Esophagus muscularis mucosa (tissue), 4 donors: ENCODE measurements at regions not wholly inside any gene's neighbourhood (a gene's known extent, or its start where the extent isn't known, plus 50 kb on each side); places are given as distances from the start of the nearest gene placed in this dataset.

ENCODE experiments used
- DNase-seq: peaks from one replicate; pipeline ENCODE4 v3.0.0-alpha.2; 2017; ENCODE audit errors: extremely low spot score
- H3K27ac ChIP-seq, 4 donors: fragments of 200-600 bp; sonication (generic); replicated peaks in 1 of 4; 1 replicate in 3 of 4; 2 replicates in 1 of 4; pipeline ENCODE4 v1.5.1; 2016 to 2019; ENCODE audit warnings: mild to moderate bottlenecking in 1 of 4
- H3K27me3 ChIP-seq, 4 donors: fragments of 200-600 bp; sonication (generic); one replicate each; pipeline versions ENCODE4 v1.5.1 to v1.6.0; 2016 to 2019
- H3K36me3 ChIP-seq, 4 donors: fragments of 200-600 bp; sonication (generic); one replicate each; pipeline ENCODE4 v1.5.1; 2016 to 2019
- H3K4me1 ChIP-seq, 4 donors: fragments of 200-600 bp; sonication (generic); one replicate each; pipeline ENCODE4 v1.5.1; 2016 to 2019
- H3K4me3 ChIP-seq, 4 donors: fragments of 200-600 bp; sonication (generic); 1 replicate in 2 of 4; 2 replicates in 2 of 4; pipeline ENCODE4 v1.5.1; 2016 to 2019; ENCODE audit warnings: mild to moderate bottlenecking in 4 of 4, moderate library complexity in 1 of 4
- H3K9me3 ChIP-seq, 4 donors: fragments of 200-600 bp; sonication (generic); 1 replicate in 3 of 4; 2 replicates in 1 of 4; pipeline ENCODE4 v1.5.1; 2016 to 2019
- CTCF ChIP-seq, 3 experiments: fragments of 200-600 bp in 2 of 3; fragments of 450-650 bp in 1 of 3; sonication (generic) in 2 of 3; IDR thresholded peaks; one replicate each; pipeline ENCODE4 v1.5.1; 2017 to 2019; ENCODE audit warnings: antibody characterized with exemption in 3 of 3, mild to moderate bottlenecking in 2 of 3, moderate library complexity in 1 of 3
- EP300 ChIP-seq: sonication (generic); formaldehyde crosslinking; IDR thresholded peaks from one replicate; pipeline ENCODE4 v1.6.1; 2017; ENCODE audit warnings: antibody characterized with exemption
- POLR2A ChIP-seq: fragments of 450-650 bp; IDR thresholded peaks from one replicate; pipeline ENCODE4 v1.6.1; 2017; ENCODE audit warnings: antibody characterized with exemption, moderate library complexity, mild to moderate bottlenecking, low read depth
- POLR2AphosphoS5 ChIP-seq, 2 donors: sonication (generic); formaldehyde crosslinking; IDR thresholded peaks; one replicate each; pipeline ENCODE4 v1.6.1; 2017; ENCODE audit warnings: antibody characterized with exemption in 2 of 2
- WGBS: methylation state at CpG from one replicate; pipeline ENCODE4 v1.1.5; 2018; 5-methylcytosine and 5-hydroxymethylcytosine counted together
- intact Hi-C: fragments of 100-400 bp; cut with DNase I; formaldehyde crosslinking; loops from one replicate; pipeline ENCODE4 v1.15.1; 2023

GRCh38 chr4:171759274-171759673 is 53.9 kb upstream of the GALNTL6 start:
- H3K4me3 ChIP-seq, result no peak overlapping the region
- TF ChIP-seq POLR2AphosphoS5 (IDR thresholded peaks at IDR 0.05) (no peak), CTCF (IDR thresholded peaks at IDR 0.05) (no peak), POLR2A (no peak), EP300 (no peak)
- no peaks in the 10 kb centered on the region for H3K27me3 ChIP-seq
- no peaks in the 10 kb centered on the region for H3K36me3 ChIP-seq
- DNase-seq, result no peak
- no peaks in the 10 kb centered on the region for H3K9me3 ChIP-seq
- H3K27ac ChIP-seq, result no peak overlapping the region
- H3K4me1 ChIP-seq, result no peaks in the 10 kb centered on the region
- intact Hi-C loops, result no loop called here
- WGBS, result 67% methylated on average over 1 of the region's 5 CpGs

- no peaks in the 10 kb centered on the region for H3K36me3 ChIP-seq
- no peaks in the 10 kb centered on the region for H3K4me1 ChIP-seq
- WGBS, result 66% methylated on average over 2 of the region's 2 CpGs
- intact Hi-C loops, result no loop called here
- TF ChIP-seq EP300 (no peak), POLR2AphosphoS5 (IDR thresholded peaks at IDR 0.05) (no peak), POLR2A (no peak), CTCF (IDR thresholded peaks at IDR 0.05) (no peak)
- no peak overlapping the region for H3K27ac ChIP-seq
- H3K9me3 ChIP-seq, result no peaks in the 10 kb centered on the region
- H3K27me3 ChIP-seq, result no peaks in the 10 kb centered on the region
- H3K4me3 ChIP-seq, result no peak overlapping the region
- DNase-seq, result no peak
Measured at GRCh38 chr4:171751538-171751937, 61.7 kb upstream of the GALNTL6 start.

GRCh38 chr4:171746418-171746817 is 66.8 kb upstream of the GALNTL6 start:
- DNase-seq, result no peak
- intact Hi-C loops, result no loop called here
- TF ChIP-seq CTCF (IDR thresholded peaks at IDR 0.05) (no peak), EP300 (no peak), POLR2AphosphoS5 (IDR thresholded peaks at IDR 0.05) (no peak), POLR2A (no peak)
- no peak overlapping the region for H3K27ac ChIP-seq
- H3K9me3 ChIP-seq, result no peaks in the 10 kb centered on the region
- no peak overlapping the region for H3K4me3 ChIP-seq
- H3K4me1 ChIP-seq, result no peaks in the 10 kb centered on the region
- no peaks in the 10 kb centered on the region for H3K27me3 ChIP-seq
- no peaks in the 10 kb centered on the region for H3K36me3 ChIP-seq

- Histone ChIP-seq H3K9me3 (no peaks in the 10 kb centered on the region), H3K4me3 (no peak overlapping the region), H3K36me3 (no peaks in the 10 kb centered on the region), H3K27me3 (no peaks in the 10 kb centered on the region), H3K27ac (no peak overlapping the region), H3K4me1 (no peaks in the 10 kb centered on the region)
- TF ChIP-seq POLR2A (no peak), CTCF (IDR thresholded peaks at IDR 0.05) (no peak), EP300 (no peak), POLR2AphosphoS5 (IDR thresholded peaks at IDR 0.05) (no peak)
- WGBS, result 74% methylated on average over 5 of the region's 5 CpGs
- DNase-seq, result no peak
- intact Hi-C loops, result no loop called here
Measured at GRCh38 chr4:171742436-171742835, 70.8 kb upstream of the GALNTL6 start.

- WGBS, result 87% methylated on average over 1 of the region's 1 CpG
- intact Hi-C loops, result no loop called here
- Histone ChIP-seq H3K27me3 (no peaks in the 10 kb centered on the region), H3K4me3 (no peak overlapping the region), H3K27ac (no peak overlapping the region), H3K9me3 (peaks cover 0 to 10% (median 7%) of the 10 kb centered on the region in 4 donors), H3K36me3 (no peaks in the 10 kb centered on the region), H3K4me1 (no peaks in the 10 kb centered on the region)
- no peak for TF ChIP-seq POLR2A
- TF ChIP-seq POLR2AphosphoS5 (IDR thresholded peaks at IDR 0.05), result no peak
- no peak for TF ChIP-seq EP300
- no peak for DNase-seq
Measured at GRCh38 chr4:171727185-171727584, 86.0 kb upstream of the GALNTL6 start.
